ENCODE measurements at regions not wholly inside any gene's neighbourhood (a gene's known extent, or its start where the extent isn't known, plus 50 kb on each side); places are given as distances from the start of the nearest gene placed in this dataset.
A peak's percentile ranks its signal among the peaks of the same experiment; 100 is the strongest.

- Histone ChIP-seq H3K9me1 (ENCODE audit: control insufficient read depth, insufficient read depth, low read length) (no peaks in the 10 kb centered on the region), H3K36me3 (ENCODE audit: control insufficient read depth, insufficient read depth, low read length) (no peaks in the 10 kb centered on the region), H3K4me1 (replicated peaks in 1 of 2; ENCODE audit: control insufficient read depth in 2 of 2, insufficient read depth in 2 of 2, low read length in 2 of 2) (no peaks in the 10 kb centered on the region), H3K4me3 (no peak overlapping the region), H3K9ac (ENCODE audit: insufficient read depth in 1 of 2, low read depth in 2 of 2, low read length in 2 of 2) (no peak overlapping the region), H3K27ac (ENCODE audit: extremely low read depth, low read depth, low read length) (no peak overlapping the region), H3K79me2 (ENCODE audit: control insufficient read depth, insufficient read depth, low read length) (no peaks in the 10 kb centered on the region), H3K27me3 (ENCODE audit: control insufficient read depth in 2 of 2, insufficient read depth in 2 of 2, low read length in 2 of 2) (peaks cover 0 to 9% of the 10 kb centered on the region in 2 experiments; a peak in 2 of 5 replicates), H3K4me2 (ENCODE audit: insufficient read depth, low read length) (no peak overlapping the region), H4K20me1 (replicated peaks; ENCODE audit: control insufficient read depth, insufficient read depth, low read length) (no peaks in the 10 kb centered on the region), H3K9me3 (replicated peaks; ENCODE audit: control insufficient read depth, insufficient read depth, low read depth, low read length) (0 out of 2 replicates have a peak, but pooled peaks cover 1% of the 10 kb centered on the region), H2AFZ (ENCODE audit: low read depth, low read length) (no peak overlapping the region)
- CTCF ChIA-PET (ENCODE audit: low intra/inter-chr PET ratio), result no interaction called here
- DNase-seq (ENCODE audit: extremely low read depth in 1 of 4, low spot score in 3 of 4) (no peak), FAIRE-seq (no peak), ATAC-seq (no peak)
- in situ Hi-C loops (cut with MboI), result no loop called here
- intact Hi-C loops (cut with micrococcal nuclease), result no loop called here
- POLR2A ChIA-PET, result interaction anchor here (0.6 kb wide), 1 partner anchor 14 kb away, joined by 5 read pairs; no protein-coding TSS in a partner anchor
- WGBS (ENCODE audit: insufficient coverage, low coverage, missing lambda C conversion rate), result 0% methylated on average over 1 of the region's 1 CpG
- TF ChIP-seq ZNF707 (CRISPR knock-in tag; conservative IDR thresholded peaks at IDR 0.05) (peak; percentile 89), GABPB2 (CRISPR knock-in tag; conservative IDR thresholded peaks at IDR 0.05) (no peak)
- BruUV-seq (replicated peaks), result no TSS peak
Measured at GRCh38 chr11:70897429-70897828, 354.9 kb downstream of the SHANK2 start.

- intact Hi-C loops (cut with micrococcal nuclease), result no loop called here
- 0% methylated on average over 6 of the region's 6 CpGs for WGBS (ENCODE audit: insufficient coverage, low coverage, missing lambda C conversion rate)
- no peak for FAIRE-seq
- TF ChIP-seq TBL1XR1 (IDR thresholded peaks at IDR 0.05; ENCODE audit: low read length in 2 of 2) (no peak), GATAD2B (IDR thresholded peaks at IDR 0.05; ENCODE audit: borderline replicate concordance) (no peak), ELF2 (CRISPR knock-in tag; IDR thresholded peaks at IDR 0.05) (no peak), MEF2A (IDR thresholded peaks at IDR 0.05; ENCODE audit: control insufficient read depth, low read depth, low read length) (no peak), E4F1 (CRISPR knock-in tag; IDR thresholded peaks at IDR 0.05; ENCODE audit: borderline replicate concordance) (no peak), MCM5 (IDR thresholded peaks at IDR 0.05; ENCODE audit: low read depth) (no peak), DIDO1 (tag; IDR thresholded peaks at IDR 0.05; ENCODE audit: low read depth) (no peak), NR2F6 (CRISPR knock-in tag; IDR thresholded peaks at IDR 0.05) (no peak), USF1 (CRISPR knock-in tag; IDR thresholded peaks at IDR 0.05) (no peak), GTF2F1 (IDR thresholded peaks at IDR 0.05; ENCODE audit: low read depth, low read length) (no peak), CC2D1A (IDR thresholded peaks at IDR 0.05) (no peak)
Measured at GRCh38 chr11:70899616-70900015, 352.8 kb downstream of the SHANK2 start.

More at GRCh38 chr11:70899616-70900015, 352.8 kb downstream of the SHANK2 start:
- Histone ChIP-seq H3K9me1 (ENCODE audit: control insufficient read depth, insufficient read depth, low read length) (no peaks in the 10 kb centered on the region), H3K4me1 (replicated peaks in 1 of 2; ENCODE audit: control insufficient read depth in 2 of 2, insufficient read depth in 2 of 2, low read length in 2 of 2) (no peaks in the 10 kb centered on the region), H3K79me2 (ENCODE audit: control insufficient read depth, insufficient read depth, low read length) (no peaks in the 10 kb centered on the region), H3K36me3 (ENCODE audit: control insufficient read depth, insufficient read depth, low read length) (no peaks in the 10 kb centered on the region), H3K27ac (ENCODE audit: extremely low read depth, low read depth, low read length) (no peak overlapping the region), H3K9me3 (replicated peaks; ENCODE audit: control insufficient read depth, insufficient read depth, low read depth, low read length) (0 out of 2 replicates have a peak, but pooled peaks cover 1% of the 10 kb centered on the region), H3K9ac (ENCODE audit: insufficient read depth in 1 of 2, low read depth in 2 of 2, low read length in 2 of 2) (no peak overlapping the region; a peak in 1 of 4 replicates), H3K27me3 (ENCODE audit: control insufficient read depth in 2 of 2, insufficient read depth in 2 of 2, low read length in 2 of 2) (peaks cover 0 to 8% of the 10 kb centered on the region in 2 experiments; a peak in 2 of 5 replicates), H3K4me3 (no peak overlapping the region), H4K20me1 (replicated peaks; ENCODE audit: control insufficient read depth, insufficient read depth, low read length) (no peaks in the 10 kb centered on the region), H3K4me2 (ENCODE audit: insufficient read depth, low read length) (no peak overlapping the region), H2AFZ (ENCODE audit: low read depth, low read length) (no peak overlapping the region)
- POLR2A ChIA-PET, result no interaction called here
- no peak for ATAC-seq
- in situ Hi-C loops (cut with MboI), result no loop called here
- CTCF ChIA-PET (ENCODE audit: low intra/inter-chr PET ratio), result no interaction called here
- no TSS peak for BruUV-seq (replicated peaks)
- DNase-seq (ENCODE audit: extremely low read depth in 1 of 4, low spot score in 3 of 4), result no peak

All from K562 (cell line).